GM23338 (cell line): ENCODE measurements at regions not wholly inside any gene's neighbourhood (a gene's known extent, or its start where the extent isn't known, plus 50 kb on each side); places are given as distances from the start of the nearest gene placed in this dataset.

Experiments
- ATAC-seq: fragments of 200-7000 bp; cut with Tn5 transposase; 3 replicates; pipeline ENCODE4 v1.9.1; 2020
- DNase-seq: peaks from one replicate; pipeline ENCODE4 v3.0.0-alpha.2; 2015; ENCODE audit warnings: low spot score
- H2AFZ ChIP-seq: fragments of 200-600 bp; sonication (generic); 2 replicates; pipeline ENCODE4 v1.8.0; 2016; ENCODE audit warnings: antibody characterized with exemption, mild to moderate bottlenecking, moderate library complexity
- H3F3A ChIP-seq: fragments of 200-600 bp; sonication (generic); replicated peaks from 2 replicates; pipeline ENCODE4 v1.8.0; 2017; ENCODE audit warnings: antibody characterized with exemption, mixed run types, low read depth
- H3K27ac ChIP-seq: fragments of 200-600 bp; sonication (generic); 2 replicates; pipeline ENCODE4 v1.6.1; 2016; ENCODE audit warnings: low read depth
- H3K27me3 ChIP-seq: fragments of 200-600 bp; sonication (generic); 2 replicates; pipeline ENCODE4 v1.8.0; 2016; ENCODE audit warnings: mild to moderate bottlenecking, mixed run types, moderate library complexity; ENCODE audit not compliant: insufficient read depth
- H3K36me3 ChIP-seq: fragments of 200-600 bp; sonication (generic); 2 replicates; pipeline ENCODE4 v1.8.0; 2016; ENCODE audit warnings: mild to moderate bottlenecking; ENCODE audit not compliant: insufficient read depth
- H3K4me1 ChIP-seq: fragments of 200-600 bp; sonication (generic); 2 replicates; pipeline ENCODE4 v1.8.0; 2016; ENCODE audit warnings: mild to moderate bottlenecking, moderate library complexity; ENCODE audit not compliant: insufficient read depth
- H3K4me2 ChIP-seq: fragments of 200-600 bp; sonication (generic); 2 replicates; pipeline ENCODE4 v1.7.1; 2017; ENCODE audit warnings: mixed run types
- H3K4me3 ChIP-seq: fragments of 200-600 bp; sonication (generic); 2 replicates; pipeline ENCODE4 v1.6.1; 2016; ENCODE audit warnings: mixed run types
- H3K79me2 ChIP-seq: fragments of 200-600 bp; sonication (generic); replicated peaks from 2 replicates; pipeline ENCODE4 v1.8.0; 2017; ENCODE audit warnings: mild to moderate bottlenecking; ENCODE audit not compliant: insufficient read depth
- H3K9me2 ChIP-seq: fragments of 200-600 bp; sonication (generic); 2 replicates; pipeline ENCODE4 v1.8.0; 2017; ENCODE audit not compliant: insufficient read depth
- H4K20me1 ChIP-seq: fragments of 200-600 bp; sonication (generic); replicated peaks from 2 replicates; pipeline ENCODE4 v1.8.0; 2017; ENCODE audit warnings: mild to moderate bottlenecking; ENCODE audit not compliant: insufficient read depth
- H3K27ac Mint-ChIP-seq: 2 replicates; pipeline ENCODE4 v1.8.0; 2020; ENCODE audit warnings: inconsistent platforms, mild to moderate bottlenecking, moderate library complexity, mixed read lengths
- H3K27me3 Mint-ChIP-seq: 3 replicates; pipeline ENCODE4 v1.8.0; 2022; ENCODE audit warnings: low read depth, mild to moderate bottlenecking, moderate library complexity, mixed read lengths, inconsistent platforms; ENCODE audit not compliant: insufficient read depth, poor library complexity
- H3K36me3 Mint-ChIP-seq: 3 replicates; pipeline ENCODE4 v1.8.0; 2021; ENCODE audit warnings: low read depth, mild to moderate bottlenecking, inconsistent platforms, moderate library complexity, mixed read lengths
- H3K4me1 Mint-ChIP-seq: 3 replicates; pipeline ENCODE4 v1.8.0; 2020; ENCODE audit warnings: mild to moderate bottlenecking, inconsistent platforms, mixed read lengths
- H3K4me3 Mint-ChIP-seq: 3 replicates; pipeline ENCODE4 v1.8.0; 2021; ENCODE audit warnings: moderate library complexity, mild to moderate bottlenecking, inconsistent platforms, mixed read lengths
- H3K9me3 Mint-ChIP-seq: 3 replicates; pipeline ENCODE4 v1.8.0; 2020; ENCODE audit warnings: moderate library complexity, mild to moderate bottlenecking, inconsistent platforms, mixed read lengths
- CREB1 ChIP-seq: fragments of 250-450 bp; sonication (Bioruptor Pico); IDR thresholded peaks from 2 replicates; pipeline ENCODE4 v1.5.0; 2020; ENCODE audit warnings: low read depth, mild to moderate bottlenecking, moderate library complexity
- ETS1 ChIP-seq: IDR thresholded peaks from 2 replicates; pipeline ENCODE4 v1.6.1; 2016; ENCODE audit warnings: antibody characterized with exemption
- EZH2 ChIP-seq: fragments of 200-600 bp; sonication (generic); IDR thresholded peaks from one replicate; pipeline ENCODE4 v1.8.0; 2017; ENCODE audit warnings: antibody characterized with exemption, mild to moderate bottlenecking, low read depth; ENCODE audit not compliant: unreplicated experiment
- EZH2phosphoT487 ChIP-seq: fragments of 200-600 bp; sonication (generic); IDR thresholded peaks from one replicate; pipeline ENCODE4 v1.8.1; 2018; ENCODE audit warnings: antibody characterized with exemption; ENCODE audit not compliant: unreplicated experiment
- JUNB ChIP-seq: IDR thresholded peaks from one replicate; pipeline ENCODE4 v1.6.1; 2016; ENCODE audit warnings: antibody characterized with exemption; ENCODE audit not compliant: unreplicated experiment
- STAT1 ChIP-seq: IDR thresholded peaks from one replicate; pipeline ENCODE4 v1.6.1; 2016; ENCODE audit warnings: antibody characterized with exemption; ENCODE audit not compliant: unreplicated experiment
- ZNF114 ChIP-seq: fragments of 250-450 bp; sonication (Bioruptor Pico); IDR thresholded peaks from 2 replicates; pipeline ENCODE4 v1.5.0; 2020; ENCODE audit warnings: mild to moderate bottlenecking, moderate library complexity
- ZNF462 ChIP-seq: fragments of 250-450 bp; sonication (Bioruptor Pico); IDR thresholded peaks from 2 replicates; pipeline ENCODE4 v1.5.0; 2020; ENCODE audit warnings: mild to moderate bottlenecking, moderate library complexity

DNA sequence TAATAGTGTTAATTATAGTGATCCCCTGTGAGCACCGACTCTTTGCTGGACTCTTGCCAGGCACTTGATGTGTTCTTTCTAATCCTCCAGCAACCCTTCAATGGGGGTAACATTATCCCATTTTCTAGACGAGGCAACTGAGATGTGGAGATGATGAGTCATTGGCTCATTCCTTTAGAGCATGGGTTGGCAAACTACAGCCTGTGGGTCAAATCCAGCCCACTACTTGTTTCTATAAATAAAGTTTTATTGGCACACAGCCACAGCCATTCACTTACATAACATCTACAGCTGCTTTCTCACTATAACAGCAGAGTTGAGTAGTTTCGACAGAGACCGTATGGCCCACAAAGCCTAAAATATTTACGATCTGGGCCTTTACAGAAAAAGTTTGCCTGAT is 249.5 kb upstream of the KCNG1 start (continued):
- no peak for TF ChIP-seq ZNF462 (CRISPR knock-in tag)
- TF ChIP-seq JUNB, result no peak
- no peak for TF ChIP-seq ZNF114 (CRISPR knock-in tag)
- TF ChIP-seq ETS1, result no peak
- no peak for TF ChIP-seq EZH2phosphoT487
- TF ChIP-seq EZH2, result no peak

GRCh38 chr20:51271931-51272330 is 249.0 kb upstream of the KCNG1 start:
- H3K27ac Mint-ChIP-seq, result no peak overlapping the region
- no peak for ATAC-seq
- no peak overlapping the region for H3K4me3 ChIP-seq
- H3K79me2 ChIP-seq, result no peaks in the 10 kb centered on the region
- no peak overlapping the region for H3K4me3 Mint-ChIP-seq
- no peaks in the 10 kb centered on the region for H3K36me3 ChIP-seq
- H4K20me1 ChIP-seq, result no peaks in the 10 kb centered on the region
- H3K9me3 Mint-ChIP-seq, result peaks cover 5% of the 10 kb centered on the region; the same call in 2 of the 3 replicates
- no peaks in the 10 kb centered on the region for H3K4me1 Mint-ChIP-seq
- H3K4me1 ChIP-seq, result no peaks in the 10 kb centered on the region
- no peak for DNase-seq
- H3K27me3 Mint-ChIP-seq, result no peaks in the 10 kb centered on the region
- no peaks in the 10 kb centered on the region for H3K9me2 ChIP-seq
- H3F3A ChIP-seq, result no peaks in the 10 kb centered on the region
- no peak overlapping the region for H2AFZ ChIP-seq
- H3K4me2 ChIP-seq, result no peak overlapping the region
- no peaks in the 10 kb centered on the region for H3K27me3 ChIP-seq
- H3K27ac ChIP-seq, result no peak overlapping the region
- no peaks in the 10 kb centered on the region for H3K36me3 Mint-ChIP-seq
- TF ChIP-seq CREB1 (CRISPR knock-in tag), result no peak
- TF ChIP-seq EZH2phosphoT487, result no peak
- TF ChIP-seq STAT1, result no peak
- no peak for TF ChIP-seq ZNF462 (CRISPR knock-in tag)
- no peak for TF ChIP-seq ETS1
